LNCAP (cell line): ENCODE measurements at regions not wholly inside any gene's neighbourhood (a gene's known extent, or its start where the extent isn't known, plus 50 kb on each side); places are given as distances from the start of the nearest gene placed in this dataset.

Source experiments
- TF ChIP-seq, protein P1 (sequence below): fragments of 450-650 bp; IDR thresholded peaks from 2 replicates; pipeline ENCODE4 v1.5.1; 2017; ENCODE audit warnings: mild to moderate bottlenecking

DNA sequence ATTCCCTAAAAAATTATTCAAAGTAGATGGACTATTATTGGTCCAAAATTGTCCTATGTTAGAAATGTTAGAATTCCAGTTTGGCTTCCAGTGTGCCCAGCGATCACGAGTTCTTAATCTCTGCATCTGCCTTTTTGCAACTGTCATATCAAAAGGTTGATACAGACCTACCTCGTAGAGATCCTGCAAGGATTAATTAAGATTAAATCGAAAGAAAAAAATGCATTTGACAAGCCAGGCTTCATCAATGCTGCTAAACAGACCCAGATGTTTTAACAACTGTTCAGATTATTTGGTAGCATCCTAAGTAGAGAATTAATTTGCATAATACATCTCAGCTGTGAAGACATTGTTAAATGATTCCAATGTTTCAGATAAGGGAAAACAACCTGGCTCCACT, 336.5 kb downstream of the CRPPA start:
- TF ChIP-seq, protein P1, sequence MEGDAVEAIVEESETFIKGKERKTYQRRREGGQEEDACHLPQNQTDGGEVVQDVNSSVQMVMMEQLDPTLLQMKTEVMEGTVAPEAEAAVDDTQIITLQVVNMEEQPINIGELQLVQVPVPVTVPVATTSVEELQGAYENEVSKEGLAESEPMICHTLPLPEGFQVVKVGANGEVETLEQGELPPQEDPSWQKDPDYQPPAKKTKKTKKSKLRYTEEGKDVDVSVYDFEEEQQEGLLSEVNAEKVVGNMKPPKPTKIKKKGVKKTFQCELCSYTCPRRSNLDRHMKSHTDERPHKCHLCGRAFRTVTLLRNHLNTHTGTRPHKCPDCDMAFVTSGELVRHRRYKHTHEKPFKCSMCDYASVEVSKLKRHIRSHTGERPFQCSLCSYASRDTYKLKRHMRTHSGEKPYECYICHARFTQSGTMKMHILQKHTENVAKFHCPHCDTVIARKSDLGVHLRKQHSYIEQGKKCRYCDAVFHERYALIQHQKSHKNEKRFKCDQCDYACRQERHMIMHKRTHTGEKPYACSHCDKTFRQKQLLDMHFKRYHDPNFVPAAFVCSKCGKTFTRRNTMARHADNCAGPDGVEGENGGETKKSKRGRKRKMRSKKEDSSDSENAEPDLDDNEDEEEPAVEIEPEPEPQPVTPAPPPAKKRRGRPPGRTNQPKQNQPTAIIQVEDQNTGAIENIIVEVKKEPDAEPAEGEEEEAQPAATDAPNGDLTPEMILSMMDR, result no peak

DNA sequence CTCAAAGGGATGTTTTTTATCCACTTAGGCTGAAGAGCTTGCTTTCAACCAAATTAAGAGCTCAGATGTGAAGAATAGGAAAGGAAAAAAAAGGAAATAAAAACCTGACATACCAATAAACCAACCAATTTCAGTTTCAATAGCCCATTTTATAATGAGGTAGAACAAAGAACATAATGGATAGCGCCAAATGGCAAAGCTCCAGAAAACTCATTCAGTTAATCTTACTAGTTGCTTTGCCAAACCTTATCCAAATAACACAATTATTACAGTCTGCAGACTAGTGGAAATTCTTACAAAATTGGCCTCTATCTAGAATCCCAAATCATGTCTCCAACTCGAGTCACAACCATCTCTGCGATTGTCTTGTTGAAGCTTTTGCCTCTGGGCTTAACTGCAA, 337.0 kb downstream of the CRPPA start:
- TF ChIP-seq, protein P1, result no peak

DNA sequence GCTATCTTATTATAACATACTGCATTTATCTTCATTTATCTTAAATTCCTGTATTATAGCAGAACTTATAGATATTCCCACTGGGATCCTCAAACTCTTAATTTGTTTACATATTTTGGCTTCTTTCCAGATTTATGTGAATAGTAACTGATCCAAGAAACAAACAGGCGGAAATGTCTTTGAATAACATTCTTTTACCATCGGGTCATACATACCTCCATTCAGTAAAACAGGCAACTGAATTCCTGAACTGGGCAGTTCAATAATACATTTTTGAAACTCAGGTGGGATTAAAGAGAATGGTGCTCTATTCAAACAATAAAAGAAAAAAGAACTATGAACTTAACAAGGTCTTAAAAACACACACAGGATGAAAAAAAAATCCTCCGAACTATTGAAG, 337.4 kb downstream of the CRPPA start:
- TF ChIP-seq, protein P1, result no peak

DNA sequence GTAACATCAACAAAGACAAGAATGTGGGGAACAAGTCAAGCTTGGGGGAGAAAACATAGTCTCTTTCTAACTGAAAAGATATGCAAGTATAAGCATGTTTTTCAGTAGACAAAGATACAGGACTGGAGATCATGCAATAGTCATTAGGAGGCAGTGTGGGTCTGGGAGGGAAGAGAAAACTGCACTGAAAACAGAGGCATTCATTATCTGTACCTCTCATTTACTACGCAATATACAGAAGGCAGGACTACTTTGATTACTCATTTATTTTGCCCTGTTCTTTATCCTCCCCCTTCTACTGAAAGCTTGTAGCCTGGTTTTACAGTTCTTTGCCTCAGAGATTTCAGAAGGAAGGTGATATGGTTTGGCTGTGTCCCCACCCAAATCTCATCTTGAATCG, 341.2 kb downstream of the CRPPA start:
- TF ChIP-seq, protein P1, result no peak

DNA sequence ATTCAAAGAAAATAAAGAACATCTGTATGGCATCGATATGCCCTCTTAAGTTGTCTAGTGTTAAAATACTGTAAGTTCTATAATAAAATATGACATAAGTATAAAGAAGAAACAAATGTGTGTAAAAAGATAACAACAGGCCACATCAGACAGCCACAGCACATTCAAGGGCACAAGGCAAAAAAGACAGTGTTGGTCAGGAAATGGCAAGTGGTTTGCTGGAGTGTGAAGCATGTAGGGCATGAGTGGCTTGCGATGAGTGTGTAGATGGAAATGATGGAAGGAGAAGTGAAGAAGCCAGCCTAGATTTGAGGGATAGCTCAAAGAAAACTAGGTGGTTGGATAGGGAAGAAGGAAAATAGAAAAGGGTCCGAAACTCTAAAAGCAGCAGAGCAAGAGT, 341.6 kb downstream of the CRPPA start:
- TF ChIP-seq, protein P1, result no peak

DNA sequence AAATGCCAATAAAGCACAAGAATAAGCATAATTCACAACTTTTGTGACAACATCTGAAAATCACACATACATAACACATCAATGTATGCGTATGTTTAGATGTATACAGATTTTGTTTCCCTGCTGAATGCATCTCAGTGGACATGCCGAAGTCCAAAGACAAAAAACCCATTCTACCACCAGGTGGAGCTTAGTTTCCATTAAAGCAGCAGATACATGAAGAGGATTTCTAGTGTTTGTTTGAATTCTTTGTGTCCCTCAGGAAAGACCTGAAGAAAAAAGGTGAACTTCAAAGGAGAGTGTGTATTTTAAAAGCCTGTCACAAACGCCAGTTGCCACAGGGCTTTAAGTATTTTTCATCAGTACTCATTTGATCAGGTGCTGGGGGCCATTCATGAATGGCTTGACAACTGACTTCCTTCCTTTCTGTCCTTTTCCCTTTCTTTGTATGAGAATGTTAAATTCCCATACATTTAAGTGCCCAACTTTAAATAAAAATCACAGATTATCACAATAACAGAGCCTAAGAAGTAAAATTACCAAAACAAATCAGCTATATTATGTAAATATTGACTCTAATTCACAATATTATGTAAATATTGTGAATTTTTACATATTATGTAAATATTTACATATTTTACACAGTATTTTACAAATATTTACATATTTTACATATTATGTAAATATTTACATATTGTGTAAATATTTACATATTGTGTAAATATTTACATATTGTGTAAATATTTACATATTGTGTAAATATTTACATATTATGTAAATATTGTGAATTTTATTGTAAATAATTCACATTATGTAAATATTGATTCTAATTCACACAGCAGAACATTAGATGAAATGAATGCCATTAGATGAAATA, 343.0 kb downstream of the CRPPA start:
- TF ChIP-seq, protein P1, result peak; percentile 65

DNA sequence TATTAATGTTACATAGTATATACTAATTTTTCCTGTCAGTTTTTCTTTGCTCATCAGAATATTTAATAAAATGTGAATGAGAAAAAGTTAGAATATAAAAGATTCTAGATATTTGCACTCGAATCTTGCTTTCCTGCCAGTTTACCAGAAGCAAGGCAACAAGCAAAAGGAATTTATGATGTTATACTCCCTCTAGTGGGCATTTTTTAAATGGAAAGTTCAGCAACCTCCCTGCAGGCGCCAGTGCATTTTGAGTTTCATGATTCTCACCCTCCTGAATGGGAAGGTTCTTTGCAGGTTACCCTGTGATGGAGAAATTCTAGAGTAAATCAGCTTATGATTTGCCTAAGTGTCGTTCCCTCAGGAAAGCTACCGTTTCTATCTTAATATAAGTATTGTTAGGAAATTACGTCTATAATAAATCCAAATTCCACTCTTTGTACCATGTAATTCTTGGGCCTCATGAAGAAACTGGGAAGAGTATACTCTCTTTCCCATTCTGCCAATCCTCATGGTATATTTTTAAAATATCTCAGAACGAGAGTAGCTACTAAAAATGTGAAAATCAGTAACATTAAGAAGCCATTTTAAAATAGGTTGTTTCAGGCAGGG, 350.0 kb downstream of the CRPPA start:
- TF ChIP-seq, protein P1, result peak; percentile 68
